CD4-positive, alpha-beta T cell treated with Interleukin-4 for 4 hours (primary cell): ENCODE measurements at regions not wholly inside any gene's neighbourhood (a gene's known extent, or its start where the extent isn't known, plus 50 kb on each side); places are given as distances from the start of the nearest gene placed in this dataset.

Experiments
- DNase-seq: peaks from one replicate; pipeline ENCODE4 v3.0.0-alpha.2; 2020

- peak; percentile 60 for DNase-seq
Observed at GRCh38 chr1:222095606-222096475, 354.0 kb upstream of the DUSP10 start.

GRCh38 chr1:222093518-222093917, 351.6 kb upstream of the DUSP10 start:
- no peak for DNase-seq

DNA sequence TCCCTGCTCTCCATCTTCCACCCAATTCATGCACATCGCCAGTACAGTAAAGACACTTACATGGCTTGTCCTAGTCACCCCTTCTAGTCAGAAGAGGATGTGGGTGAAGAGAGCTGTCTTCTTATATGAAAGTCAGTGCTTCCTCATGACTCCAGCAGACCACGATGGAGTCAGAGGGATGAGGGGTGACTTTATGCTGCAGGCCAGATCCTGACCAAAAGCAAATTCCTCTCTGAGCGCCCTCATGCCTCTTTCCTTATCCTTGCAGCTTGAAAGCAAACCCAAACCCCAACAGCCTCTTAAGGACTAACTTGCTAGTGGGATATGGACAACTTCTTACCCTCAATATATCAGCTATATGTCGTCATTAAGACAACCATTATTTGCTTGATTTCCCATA, 348.2 kb upstream of the DUSP10 start:
- DNase-seq: no peak

- DNase-seq: no peak
Observed at GRCh38 chr1:222087221-222087920, 345.5 kb upstream of the DUSP10 start.

GRCh38 chr1:222084996-222085395, 343.1 kb upstream of the DUSP10 start:
- no peak for DNase-seq

DNA sequence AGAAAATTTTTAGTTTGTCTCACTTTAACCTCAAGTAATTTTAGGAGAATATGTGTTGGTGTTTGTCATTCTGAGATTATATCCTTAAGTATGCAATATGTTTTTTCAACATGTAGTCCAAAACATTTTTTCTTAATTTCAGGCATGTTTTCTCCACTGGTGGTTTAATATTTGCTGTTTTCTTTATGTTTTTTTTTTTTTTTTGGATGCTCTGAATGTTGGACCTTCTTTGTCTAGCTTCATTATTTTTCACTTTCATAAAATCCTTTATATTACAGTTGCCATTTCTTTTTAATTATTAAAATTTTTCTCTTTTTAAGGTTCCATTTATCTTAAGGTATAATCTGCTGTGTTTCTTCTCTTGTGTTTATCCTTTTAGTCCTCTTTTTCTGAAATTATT, 342.2 kb upstream of the DUSP10 start:
- no peak for DNase-seq

DNA sequence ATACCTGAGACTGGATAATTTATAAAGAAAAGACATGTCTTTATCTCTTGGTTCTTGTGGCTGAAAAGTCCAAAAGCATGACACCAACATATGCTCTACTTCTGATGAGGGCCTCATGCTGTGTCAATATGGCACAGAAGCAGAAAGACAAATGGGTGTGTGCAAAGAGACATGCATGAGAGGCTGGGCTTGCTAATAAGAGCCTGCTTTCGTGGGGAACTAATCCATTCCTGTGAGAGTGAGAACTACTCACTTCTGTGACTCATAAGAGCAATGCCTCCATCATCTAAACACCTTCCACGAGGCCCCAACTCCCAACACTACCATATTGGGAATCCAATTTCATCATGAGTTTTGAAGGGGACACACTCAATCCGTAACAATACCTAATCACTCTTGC, 340.0 kb upstream of the DUSP10 start:
- DNase-seq: no peak

DNA sequence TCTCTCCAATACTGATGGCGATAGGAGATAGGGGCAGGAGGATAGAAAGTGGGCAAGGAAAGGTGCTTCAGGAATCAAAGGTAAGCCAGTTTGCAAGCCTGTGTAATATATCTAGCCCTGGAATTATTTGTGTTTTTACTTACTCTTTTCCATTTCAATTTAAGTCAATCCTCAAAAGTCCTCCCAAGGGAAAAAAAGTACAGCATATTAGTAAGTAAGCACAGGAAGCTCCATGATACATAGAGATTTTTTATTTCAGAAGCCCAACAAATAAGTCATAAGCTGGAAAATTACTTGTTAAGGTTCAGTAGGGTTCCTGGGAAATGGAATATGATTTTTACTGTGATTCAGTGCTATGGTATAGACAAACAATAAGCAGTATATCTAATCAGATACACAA, 337.7 kb upstream of the DUSP10 start:
- no peak for DNase-seq

- DNase-seq: no peak
Observed at GRCh38 chr1:222077206-222077605, 335.3 kb upstream of the DUSP10 start.

GRCh38 chr1:222074317-222074716, 332.4 kb upstream of the DUSP10 start:
- no peak for DNase-seq

DNA sequence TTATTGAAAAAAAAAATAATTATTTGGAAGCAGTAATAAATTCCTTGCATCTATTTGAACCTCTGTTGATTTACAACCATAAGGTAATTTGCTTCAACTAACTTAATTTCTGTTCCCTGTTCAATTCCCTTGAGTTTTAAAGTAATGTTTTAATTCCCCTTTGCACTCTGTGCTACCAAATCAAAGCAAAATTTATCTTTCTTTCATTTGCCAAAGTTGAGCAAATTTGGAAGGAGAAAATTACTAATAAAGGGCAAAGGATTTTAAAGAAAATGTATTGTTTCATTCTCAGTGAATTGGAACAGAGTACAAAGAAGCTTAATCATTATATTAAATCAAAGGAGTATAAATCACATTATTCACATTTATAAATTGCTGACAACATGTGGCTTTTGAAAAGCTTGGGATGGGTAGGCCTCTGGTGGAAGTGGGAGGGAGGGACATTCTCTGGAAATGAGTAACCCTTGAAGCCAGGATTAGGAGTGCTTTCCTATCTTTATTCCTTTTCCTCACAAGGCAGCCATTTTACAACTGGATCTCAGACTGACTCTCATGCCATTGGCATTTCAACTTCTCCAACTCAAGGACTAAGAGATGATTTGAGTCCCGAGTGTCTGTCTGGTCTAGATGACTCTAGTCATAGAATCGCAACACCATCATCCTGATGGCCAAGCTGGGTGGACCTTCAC, 331.6 kb upstream of the DUSP10 start:
- DNase-seq: no peak

DNA sequence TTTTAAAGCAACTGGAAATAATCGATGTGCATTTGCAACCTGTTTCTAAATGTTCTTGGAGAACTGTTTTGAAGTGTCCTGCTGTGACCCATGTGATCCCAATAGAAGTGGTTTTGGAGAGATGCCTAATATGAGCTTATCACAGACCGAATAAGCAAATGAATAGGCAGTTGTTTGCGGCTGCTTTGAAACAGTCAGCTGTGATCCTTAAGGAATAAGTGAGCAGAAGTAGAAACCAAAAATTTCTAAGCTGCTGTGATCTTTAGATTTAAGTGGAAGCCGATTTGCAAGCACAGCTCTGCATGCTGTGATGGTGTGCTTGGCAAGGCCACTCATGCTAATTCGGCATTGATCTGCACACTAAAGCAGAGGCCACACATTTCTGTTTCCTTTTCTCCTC, 329.5 kb upstream of the DUSP10 start:
- DNase-seq: no peak

DNA sequence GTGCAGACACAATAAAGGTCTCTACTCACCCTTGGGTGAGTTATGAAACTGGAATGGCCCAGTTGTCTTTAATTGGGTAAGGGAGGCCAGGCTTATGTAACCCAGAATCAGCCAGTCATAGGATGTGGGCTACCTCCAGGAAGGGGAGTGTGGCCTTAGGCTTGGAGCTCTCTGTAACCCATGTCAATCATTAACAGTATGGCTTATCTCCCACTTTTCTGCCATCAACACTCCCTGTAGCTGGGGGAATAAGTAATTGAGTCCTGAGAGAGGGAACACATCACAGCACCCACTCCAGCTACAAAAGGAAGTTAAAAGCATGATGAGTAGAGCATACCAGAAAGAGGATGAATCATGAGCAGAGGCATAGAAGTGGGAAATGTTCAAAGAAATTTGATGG, 327.0 kb upstream of the DUSP10 start:
- no peak for DNase-seq

GRCh38 chr1:222068101-222068500, 326.2 kb upstream of the DUSP10 start:
- DNase-seq: no peak

DNA sequence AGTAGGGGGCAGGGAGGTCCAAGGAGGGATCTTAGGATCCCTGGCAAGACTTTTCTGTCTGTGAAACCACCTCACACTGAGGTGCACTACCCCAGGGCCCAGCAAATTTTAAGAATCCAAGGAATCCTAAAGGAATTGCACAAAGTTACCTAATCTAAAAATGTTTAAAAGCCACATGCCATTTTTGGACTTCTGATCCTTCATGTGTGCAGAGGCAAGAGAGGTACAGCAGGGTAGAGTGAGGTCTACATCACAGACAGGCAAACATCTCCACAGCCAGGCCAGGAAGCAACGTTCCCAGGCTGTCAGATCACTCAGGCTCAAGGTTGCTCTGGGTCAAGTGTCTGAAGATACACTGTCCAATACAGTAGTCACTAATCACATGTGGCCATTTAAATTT, 324.6 kb upstream of the DUSP10 start:
- no peak for DNase-seq

DNA sequence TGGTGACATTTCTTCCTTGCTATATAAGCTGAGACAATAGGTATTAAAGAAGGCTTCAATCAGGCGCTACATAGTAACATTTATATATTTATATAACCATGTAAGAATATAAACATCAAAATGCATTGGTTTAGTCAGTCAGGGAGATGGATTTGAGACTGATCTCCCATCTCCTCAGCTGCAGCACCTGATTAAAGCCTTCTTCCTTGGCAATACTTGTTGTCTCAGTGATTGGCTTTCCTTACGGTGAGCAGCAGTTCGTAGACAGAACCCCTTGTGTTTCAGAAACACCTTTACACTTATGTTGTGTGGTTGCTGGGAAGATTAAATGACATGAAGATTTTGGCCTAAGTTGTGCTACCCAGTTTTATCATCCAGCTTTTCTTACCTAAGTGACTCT, 323.3 kb upstream of the DUSP10 start:
- no peak for DNase-seq

GRCh38 chr1:222064388-222065211, 322.7 kb upstream of the DUSP10 start:
- DNase-seq: no peak

GRCh38 chr1:222062640-222063039, 320.8 kb upstream of the DUSP10 start:
- no peak for DNase-seq

DNA sequence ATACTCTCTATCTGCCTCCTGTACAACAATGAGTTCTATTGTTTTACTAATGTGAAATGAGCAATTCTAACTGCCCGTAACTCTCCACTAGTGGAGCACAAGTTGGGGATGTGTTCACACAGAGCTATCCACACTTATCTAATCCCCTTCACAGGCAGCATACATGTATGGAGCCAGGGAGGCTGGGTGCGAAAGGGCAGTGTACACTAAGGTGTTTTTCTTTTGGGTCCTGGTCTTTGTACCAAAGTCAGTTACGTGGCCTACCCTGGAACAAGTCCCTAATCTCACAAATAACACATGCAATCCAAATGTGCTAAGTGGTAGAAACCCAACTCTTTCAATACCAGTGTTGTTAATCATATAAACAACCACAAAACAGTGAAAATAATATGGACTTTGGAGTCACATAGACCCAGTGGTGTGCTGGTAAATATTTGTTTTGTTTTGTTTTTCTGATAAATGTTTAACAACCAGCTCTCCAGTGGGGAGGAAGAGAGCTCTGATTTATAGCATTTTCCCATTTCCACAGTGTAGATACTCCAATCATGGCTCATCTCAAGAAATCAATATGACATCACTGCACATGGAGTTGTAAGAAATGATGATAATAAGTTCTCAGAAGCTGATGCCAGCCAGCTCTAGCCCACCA, 319.9 kb upstream of the DUSP10 start:
- no peak for DNase-seq

- DNase-seq: no peak
Observed at GRCh38 chr1:222060210-222060916, 318.5 kb upstream of the DUSP10 start.

DNA sequence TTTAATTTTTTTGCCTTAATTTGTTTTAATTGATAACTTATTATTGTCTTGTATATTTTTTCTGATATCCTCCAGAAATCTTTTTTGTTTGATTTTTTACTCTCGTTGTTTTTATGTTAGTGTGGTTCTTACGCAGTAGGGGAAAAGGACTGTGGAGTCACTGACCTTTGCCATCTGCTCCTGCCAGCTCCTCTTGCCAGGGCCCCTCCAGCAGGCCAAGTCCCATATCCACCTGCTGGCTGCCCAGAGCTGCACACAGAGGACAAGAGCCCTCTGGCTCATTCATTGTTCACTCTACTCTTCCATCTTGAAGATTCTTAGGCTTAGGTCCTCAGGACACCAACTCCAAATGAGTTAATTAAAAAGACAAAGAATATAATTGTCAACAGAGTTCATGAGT, 316.4 kb upstream of the DUSP10 start:
- DNase-seq: no peak

- no peak for DNase-seq
Observed at GRCh38 chr1:222057162-222057561, 315.3 kb upstream of the DUSP10 start.
